Lower leg skin (tissue), 3 donors: ENCODE measurements at regions not wholly inside any gene's neighbourhood (a gene's known extent, or its start where the extent isn't known, plus 50 kb on each side); places are given as distances from the start of the nearest gene placed in this dataset.

ENCODE experiments used
- POLR2A ChIP-seq, 2 donors: fragments of 450-650 bp; IDR thresholded peaks; one replicate each; pipeline ENCODE4 v1.6.1; 2016 to 2017; ENCODE audit warnings: antibody characterized with exemption in 2 of 2, mild to moderate bottlenecking in 1 of 2, moderate library complexity in 1 of 2
- TF ChIP-seq, protein P1 (sequence below), 3 donors: fragments of 450-650 bp; IDR thresholded peaks; one replicate each; pipeline ENCODE4 v1.5.1; 2016; ENCODE audit warnings: antibody characterized with exemption in 3 of 3, mild to moderate bottlenecking in 3 of 3, moderate library complexity in 2 of 3

DNA sequence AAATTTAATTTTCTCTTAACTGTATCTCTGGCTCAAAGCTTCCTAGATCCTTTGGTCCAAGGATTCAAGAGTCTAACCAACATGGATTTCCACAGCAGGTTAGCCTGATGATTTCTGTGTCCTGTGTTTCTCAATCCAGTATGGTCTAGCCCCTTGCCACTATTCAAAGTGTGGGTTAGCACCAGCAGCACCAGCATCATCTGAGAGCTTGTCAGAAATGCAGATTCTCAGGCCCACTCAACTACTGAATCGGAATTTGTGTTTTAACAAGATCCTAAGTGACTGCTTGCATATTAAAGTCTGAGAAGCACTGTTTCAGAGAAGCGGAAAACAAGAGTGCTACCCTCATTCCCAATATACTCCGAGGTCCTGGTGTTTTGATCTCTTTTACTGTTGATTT, 133.8 kb upstream of the PRDM1 start:
- TF ChIP-seq, protein P1, sequence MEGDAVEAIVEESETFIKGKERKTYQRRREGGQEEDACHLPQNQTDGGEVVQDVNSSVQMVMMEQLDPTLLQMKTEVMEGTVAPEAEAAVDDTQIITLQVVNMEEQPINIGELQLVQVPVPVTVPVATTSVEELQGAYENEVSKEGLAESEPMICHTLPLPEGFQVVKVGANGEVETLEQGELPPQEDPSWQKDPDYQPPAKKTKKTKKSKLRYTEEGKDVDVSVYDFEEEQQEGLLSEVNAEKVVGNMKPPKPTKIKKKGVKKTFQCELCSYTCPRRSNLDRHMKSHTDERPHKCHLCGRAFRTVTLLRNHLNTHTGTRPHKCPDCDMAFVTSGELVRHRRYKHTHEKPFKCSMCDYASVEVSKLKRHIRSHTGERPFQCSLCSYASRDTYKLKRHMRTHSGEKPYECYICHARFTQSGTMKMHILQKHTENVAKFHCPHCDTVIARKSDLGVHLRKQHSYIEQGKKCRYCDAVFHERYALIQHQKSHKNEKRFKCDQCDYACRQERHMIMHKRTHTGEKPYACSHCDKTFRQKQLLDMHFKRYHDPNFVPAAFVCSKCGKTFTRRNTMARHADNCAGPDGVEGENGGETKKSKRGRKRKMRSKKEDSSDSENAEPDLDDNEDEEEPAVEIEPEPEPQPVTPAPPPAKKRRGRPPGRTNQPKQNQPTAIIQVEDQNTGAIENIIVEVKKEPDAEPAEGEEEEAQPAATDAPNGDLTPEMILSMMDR (IDR thresholded peaks at IDR 0.05) = no peak
- TF ChIP-seq POLR2A (IDR thresholded peaks at IDR 0.05) = no peak
